Chondrocyte (in vitro differentiated cells): ENCODE measurements at regions not wholly inside any gene's neighbourhood (a gene's known extent, or its start where the extent isn't known, plus 50 kb on each side); places are given as distances from the start of the nearest gene placed in this dataset.

ENCODE experiments used
- DNase-seq: peaks from one replicate; pipeline ENCODE4 v3.0.0; 2021; ENCODE audit warnings: mixed read lengths, low spot score
- H3K27ac Mint-ChIP-seq: one replicate; pipeline ENCODE4 v1.8.0; 2021; ENCODE audit warnings: mild to moderate bottlenecking, moderate library complexity, mixed read lengths; ENCODE audit not compliant: unreplicated experiment
- H3K27me3 Mint-ChIP-seq: 2 replicates; pipeline ENCODE4 v1.8.0; 2021; ENCODE audit warnings: low read depth, mixed read lengths
- H3K36me3 Mint-ChIP-seq: 2 replicates; pipeline ENCODE4 v1.8.0; 2021; ENCODE audit warnings: low read depth, mixed read lengths
- H3K4me1 Mint-ChIP-seq: 2 replicates; pipeline ENCODE4 v1.8.0; 2021; ENCODE audit warnings: low read depth, mild to moderate bottlenecking, mixed read lengths
- H3K4me3 Mint-ChIP-seq: one replicate; pipeline ENCODE4 v1.8.0; 2021; ENCODE audit warnings: mild to moderate bottlenecking, moderate library complexity, mixed read lengths; ENCODE audit not compliant: unreplicated experiment
- H3K9me3 Mint-ChIP-seq: 2 replicates; pipeline ENCODE4 v1.8.0; 2021; ENCODE audit warnings: low read depth, mixed read lengths
- CTCF ChIP-seq: fragments of 200-600 bp; sonication (generic); IDR thresholded peaks from 2 replicates; pipeline ENCODE4 v1.5.0; 2021; ENCODE audit warnings: antibody characterized with exemption, mild to moderate bottlenecking, moderate library complexity

GRCh38 chr6:147127587-147127986, 76.6 kb upstream of the STXBP5 start:
- Mint-ChIP-seq H3K9me3 (no peaks in the 10 kb centered on the region), H3K36me3 (no peaks in the 10 kb centered on the region), H3K27me3 (no peaks in the 10 kb centered on the region), H3K4me1 (peaks cover 12% of the 10 kb centered on the region), H3K27ac (no peak overlapping the region), H3K4me3 (no peak overlapping the region)
- no peak for TF ChIP-seq CTCF
- no peak for DNase-seq

- TF ChIP-seq CTCF: no peak
- Mint-ChIP-seq H3K27ac (no peak overlapping the region), H3K36me3 (no peaks in the 10 kb centered on the region), H3K27me3 (no peaks in the 10 kb centered on the region), H3K4me1 (peaks cover 12% of the 10 kb centered on the region), H3K9me3 (no peaks in the 10 kb centered on the region), H3K4me3 (no peak overlapping the region)
- no peak for DNase-seq
These were observed 76.2 kb upstream of the STXBP5 start for GRCh38 chr6:147128056-147128455.

- H3K4me1 Mint-ChIP-seq: peaks cover 13% of the 10 kb centered on the region
- no peak for TF ChIP-seq CTCF
- no peak for DNase-seq
- H3K4me3 Mint-ChIP-seq: no peak overlapping the region
- no peaks in the 10 kb centered on the region for H3K36me3 Mint-ChIP-seq
- H3K27me3 Mint-ChIP-seq: no peaks in the 10 kb centered on the region
- peaks cover 2% of the 10 kb centered on the region for H3K9me3 Mint-ChIP-seq
- no peak overlapping the region for H3K27ac Mint-ChIP-seq
These were observed 72.6 kb upstream of the STXBP5 start for GRCh38 chr6:147131532-147132128.

GRCh38 chr6:147132889-147133288, 71.3 kb upstream of the STXBP5 start:
- Mint-ChIP-seq H3K4me3 (no peak overlapping the region), H3K27me3 (no peaks in the 10 kb centered on the region), H3K27ac (no peak overlapping the region), H3K4me1 (peaks cover 8% of the 10 kb centered on the region), H3K36me3 (no peaks in the 10 kb centered on the region), H3K9me3 (peaks cover 2% of the 10 kb centered on the region)
- no peak for TF ChIP-seq CTCF
- no peak for DNase-seq

- DNase-seq: no peak
- Mint-ChIP-seq H3K9me3 (peaks cover 2% of the 10 kb centered on the region), H3K27ac (no peak overlapping the region), H3K4me1 (peaks cover 8% of the 10 kb centered on the region), H3K27me3 (no peaks in the 10 kb centered on the region), H3K36me3 (no peaks in the 10 kb centered on the region), H3K4me3 (no peak overlapping the region)
- TF ChIP-seq CTCF: no peak
These were observed 70.5 kb upstream of the STXBP5 start for GRCh38 chr6:147133669-147134068.
